Prostate gland (tissue), 2 donors: ENCODE measurements at regions not wholly inside any gene's neighbourhood (a gene's known extent, or its start where the extent isn't known, plus 50 kb on each side); places are given as distances from the start of the nearest gene placed in this dataset.

Source experiments
- CTCF ChIP-seq, 4 experiments: fragments of 200-600 bp in 2 of 4; fragments of 450-650 bp in 2 of 4; sonication (generic) in 2 of 4; IDR thresholded peaks; 1 replicate in 3 of 4; 2 replicates in 1 of 4; pipeline ENCODE4 v1.5.1; 2016 to 2019; ENCODE audit warnings: antibody characterized with exemption in 4 of 4, mild to moderate bottlenecking in 2 of 4, moderate library complexity in 2 of 4
- POLR2A ChIP-seq: fragments of 450-650 bp; IDR thresholded peaks from one replicate; pipeline ENCODE4 v1.6.1; 2016; ENCODE audit warnings: antibody characterized with exemption, mild to moderate bottlenecking
- POLR2AphosphoS5 ChIP-seq: sonication (generic); formaldehyde crosslinking; IDR thresholded peaks from one replicate; pipeline ENCODE4 v1.6.1; 2017; ENCODE audit warnings: antibody characterized with exemption

- no peak for TF ChIP-seq CTCF (IDR thresholded peaks at IDR 0.05)
- no peak for TF ChIP-seq POLR2A
- no peak for TF ChIP-seq POLR2AphosphoS5
Observed at GRCh38 chr5:163914910-163915309, 409.5 kb downstream of the MAT2B start.
